ENCODE measurements at regions not wholly inside any gene's neighbourhood (a gene's known extent, or its start where the extent isn't known, plus 50 kb on each side); places are given as distances from the start of the nearest gene placed in this dataset.

- no peak for TF ChIP-seq ZBTB7A (IDR thresholded peaks at IDR 0.05; ENCODE audit: low read depth)
Measured at GRCh38 chr1:219446288-219446687, 166.6 kb downstream of the ZC3H11B start.

DNA sequence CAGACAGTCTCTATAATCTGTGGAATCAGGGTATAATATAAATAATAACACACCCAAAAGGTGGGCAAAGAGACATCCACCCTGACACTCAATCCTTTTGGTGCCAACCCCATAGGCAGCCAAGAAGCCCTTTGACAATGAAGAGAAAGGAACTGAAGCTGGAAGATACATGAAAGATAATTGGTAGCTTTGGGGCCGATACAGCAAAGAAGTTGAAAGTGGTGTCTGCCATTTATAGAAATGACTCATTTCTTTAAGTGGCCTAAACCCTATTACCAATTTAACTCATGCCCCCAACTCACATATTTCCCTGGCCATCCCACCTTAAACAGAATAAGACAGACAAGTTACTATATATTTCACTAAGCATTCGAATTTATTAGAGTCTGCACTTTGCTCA, 167.0 kb downstream of the ZC3H11B start:
- no peak for TF ChIP-seq NFIC (IDR thresholded peaks at IDR 0.05)
- no peak for TF ChIP-seq TAF1 (IDR thresholded peaks at IDR 0.05; ENCODE audit: low read depth)
- TF ChIP-seq, protein P1, sequence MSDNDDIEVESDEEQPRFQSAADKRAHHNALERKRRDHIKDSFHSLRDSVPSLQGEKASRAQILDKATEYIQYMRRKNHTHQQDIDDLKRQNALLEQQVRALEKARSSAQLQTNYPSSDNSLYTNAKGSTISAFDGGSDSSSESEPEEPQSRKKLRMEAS (IDR thresholded peaks at IDR 0.05) = no peak
- no peak for TF ChIP-seq EGR1 (IDR thresholded peaks at IDR 0.05)
- no peak for TF ChIP-seq CREB1 (IDR thresholded peaks at IDR 0.05; ENCODE audit: low read depth)
- TF ChIP-seq REST (IDR thresholded peaks at IDR 0.05; ENCODE audit: low read depth) = no peak
- no peak for TF ChIP-seq FOXM1 (IDR thresholded peaks at IDR 0.05; ENCODE audit: borderline replicate concordance, low read depth)
- no peak for TF ChIP-seq ZBTB7A (IDR thresholded peaks at IDR 0.05; ENCODE audit: low read depth)
- TF ChIP-seq, protein P2, sequence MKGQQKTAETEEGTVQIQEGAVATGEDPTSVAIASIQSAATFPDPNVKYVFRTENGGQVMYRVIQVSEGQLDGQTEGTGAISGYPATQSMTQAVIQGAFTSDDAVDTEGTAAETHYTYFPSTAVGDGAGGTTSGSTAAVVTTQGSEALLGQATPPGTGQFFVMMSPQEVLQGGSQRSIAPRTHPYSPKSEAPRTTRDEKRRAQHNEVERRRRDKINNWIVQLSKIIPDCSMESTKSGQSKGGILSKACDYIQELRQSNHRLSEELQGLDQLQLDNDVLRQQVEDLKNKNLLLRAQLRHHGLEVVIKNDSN (IDR thresholded peaks at IDR 0.05) = no peak
- no peak for TF ChIP-seq RAD21 (IDR thresholded peaks at IDR 0.05; ENCODE audit: low read depth)
- no peak for TF ChIP-seq EP300 (IDR thresholded peaks at IDR 0.05; ENCODE audit: borderline replicate concordance)
- TF ChIP-seq YY1 (IDR thresholded peaks at IDR 0.05; ENCODE audit: low read depth) = no peak
- no peak for TF ChIP-seq CEBPB (IDR thresholded peaks at IDR 0.05)
- no peak for TF ChIP-seq TCF12 (IDR thresholded peaks at IDR 0.05; ENCODE audit: low read depth)
- TF ChIP-seq TEAD4 (IDR thresholded peaks at IDR 0.05) = no peak

DNA sequence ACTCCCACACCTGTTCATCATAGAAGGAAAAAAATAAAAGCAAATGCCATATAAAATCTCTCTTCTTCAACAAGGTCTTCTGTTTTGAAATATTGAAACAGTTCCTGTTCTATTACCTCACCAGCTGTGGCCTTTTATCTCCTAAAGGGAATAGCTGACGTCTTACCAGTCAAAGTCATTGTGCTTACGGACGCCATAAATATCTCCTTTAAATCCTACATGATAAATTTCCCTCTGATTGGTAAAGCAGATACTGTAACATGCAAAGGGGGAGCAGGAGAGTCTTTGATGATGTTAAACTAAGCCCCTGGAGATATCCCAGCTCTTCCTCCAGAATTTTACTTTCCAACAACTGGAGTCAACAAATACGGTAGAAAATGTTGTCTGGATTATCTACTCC, 168.4 kb downstream of the ZC3H11B start:
- no peak for TF ChIP-seq EGR1 (IDR thresholded peaks at IDR 0.05)

DNA sequence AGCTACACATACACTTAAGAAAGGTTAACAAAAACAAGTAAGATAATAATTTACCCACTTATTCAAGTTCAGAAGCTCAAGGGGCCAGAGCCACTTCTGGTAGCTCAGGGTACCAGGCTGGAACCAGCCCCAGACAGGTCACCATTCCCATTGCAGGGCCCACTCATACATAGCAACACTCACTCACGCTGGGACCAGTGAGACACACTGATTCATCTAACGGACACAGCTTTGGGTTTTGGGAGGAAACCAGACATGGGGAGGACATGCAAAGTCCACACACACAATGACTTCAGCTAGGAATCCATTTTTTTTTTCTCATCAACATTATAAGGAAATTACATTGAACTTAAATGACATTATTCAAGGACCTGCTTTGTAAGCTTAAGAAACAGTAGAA, 169.1 kb downstream of the ZC3H11B start:
- TF ChIP-seq NFIC (IDR thresholded peaks at IDR 0.05) (no peak), TAF1 (IDR thresholded peaks at IDR 0.05; ENCODE audit: low read depth) (no peak), EGR1 (IDR thresholded peaks at IDR 0.05) (no peak), ZBTB7A (IDR thresholded peaks at IDR 0.05; ENCODE audit: low read depth) (no peak), TEAD4 (IDR thresholded peaks at IDR 0.05) (no peak), EP300 (IDR thresholded peaks at IDR 0.05; ENCODE audit: borderline replicate concordance) (no peak), CREB1 (IDR thresholded peaks at IDR 0.05; ENCODE audit: low read depth) (no peak), YY1 (IDR thresholded peaks at IDR 0.05; ENCODE audit: low read depth) (no peak), FOXM1 (IDR thresholded peaks at IDR 0.05; ENCODE audit: borderline replicate concordance, low read depth) (no peak), REST (IDR thresholded peaks at IDR 0.05; ENCODE audit: low read depth) (no peak), TCF12 (IDR thresholded peaks at IDR 0.05; ENCODE audit: low read depth) (no peak), CEBPB (IDR thresholded peaks at IDR 0.05) (no peak)
- TF ChIP-seq, protein P2 (IDR thresholded peaks at IDR 0.05) = no peak
- TF ChIP-seq, protein P1 (IDR thresholded peaks at IDR 0.05) = no peak

- no peak for TF ChIP-seq EP300 (IDR thresholded peaks at IDR 0.05; ENCODE audit: borderline replicate concordance)
- TF ChIP-seq, protein P1 (IDR thresholded peaks at IDR 0.05) = no peak
- TF ChIP-seq, protein P2 (IDR thresholded peaks at IDR 0.05) = no peak
- no peak for TF ChIP-seq YY1 (IDR thresholded peaks at IDR 0.05; ENCODE audit: low read depth)
- TF ChIP-seq NFIC (IDR thresholded peaks at IDR 0.05) = no peak
- TF ChIP-seq CEBPB (IDR thresholded peaks at IDR 0.05) = no peak
- TF ChIP-seq CREB1 (IDR thresholded peaks at IDR 0.05; ENCODE audit: low read depth) = no peak
- TF ChIP-seq TCF12 (IDR thresholded peaks at IDR 0.05; ENCODE audit: low read depth) = no peak
- TF ChIP-seq FOXM1 (IDR thresholded peaks at IDR 0.05; ENCODE audit: borderline replicate concordance, low read depth) = no peak
- TF ChIP-seq RAD21 (IDR thresholded peaks at IDR 0.05; ENCODE audit: low read depth) = no peak
- no peak for TF ChIP-seq ZBTB7A (IDR thresholded peaks at IDR 0.05; ENCODE audit: low read depth)
- TF ChIP-seq TAF1 (IDR thresholded peaks at IDR 0.05; ENCODE audit: low read depth) = no peak
- no peak for TF ChIP-seq EGR1 (IDR thresholded peaks at IDR 0.05)
- TF ChIP-seq REST (IDR thresholded peaks at IDR 0.05; ENCODE audit: low read depth) = no peak
- TF ChIP-seq TEAD4 (IDR thresholded peaks at IDR 0.05) = no peak
Measured at GRCh38 chr1:219442611-219443061, 170.3 kb downstream of the ZC3H11B start.
